ENCODE measurements at regions not wholly inside any gene's neighbourhood (a gene's known extent, or its start where the extent isn't known, plus 50 kb on each side); places are given as distances from the start of the nearest gene placed in this dataset.

DNA sequence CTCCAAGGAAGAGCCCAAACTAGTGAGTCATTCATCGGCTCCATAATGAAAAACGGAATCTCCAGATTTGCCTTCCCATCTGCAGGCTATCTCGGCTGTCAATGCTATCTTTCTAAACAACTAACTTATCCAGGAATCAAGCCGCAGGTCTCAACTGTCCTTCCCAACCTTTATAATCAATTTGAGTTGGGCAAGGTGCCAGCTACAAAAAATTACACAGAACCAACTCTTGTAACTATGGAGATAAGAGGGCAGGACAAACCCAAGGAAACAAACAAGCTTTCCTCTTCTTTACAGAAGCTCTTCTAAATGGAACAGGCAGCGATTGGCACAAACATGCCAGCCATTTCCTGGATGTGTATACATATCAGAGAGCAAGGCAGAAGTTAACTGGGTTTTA, 61.2 kb upstream of the RAI2 start:
- TF ChIP-seq CTCF (IDR thresholded peaks at IDR 0.05) (no peak), POLR2A (IDR thresholded peaks at IDR 0.05) (no peak)
